DOHH2 (cell line): ENCODE measurements at regions not wholly inside any gene's neighbourhood (a gene's known extent, or its start where the extent isn't known, plus 50 kb on each side); places are given as distances from the start of the nearest gene placed in this dataset.

Experiments
- EZH2phosphoT487 ChIP-seq: fragments of 200-600 bp; sonication (generic); IDR thresholded peaks from 2 replicates; pipeline ENCODE4 v1.6.1; 2017; ENCODE audit warnings: borderline replicate concordance, mild to moderate bottlenecking, antibody characterized with exemption, low read length, moderate library complexity, mixed read lengths
- TF ChIP-seq, protein P1 (sequence below): fragments of 200-600 bp; sonication (generic); IDR thresholded peaks from one replicate; pipeline ENCODE4 v1.5.1; 2014; ENCODE audit warnings: antibody characterized with exemption, mild to moderate bottlenecking, low read depth, low read length; ENCODE audit not compliant: poor library complexity, severe bottlenecking

DNA sequence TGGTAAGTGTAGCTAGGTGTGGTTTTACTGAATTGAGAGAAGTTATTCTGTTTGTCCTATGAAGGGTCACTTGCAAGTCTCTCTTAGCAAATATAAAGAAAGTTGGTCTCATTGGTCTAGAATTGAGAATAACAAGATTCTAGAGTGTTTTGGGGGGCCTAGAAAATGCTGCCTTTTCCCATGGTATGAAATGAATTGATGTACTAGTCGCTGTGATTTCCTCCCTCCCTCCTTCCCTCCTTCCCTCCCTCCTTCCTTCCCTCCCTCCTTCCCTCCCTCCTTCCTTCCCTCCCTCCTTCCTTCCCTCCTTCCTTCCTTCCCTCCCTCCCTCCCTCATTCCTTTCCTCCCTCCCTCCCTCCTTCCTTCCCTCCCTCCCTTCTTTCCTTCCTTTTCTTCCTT lies 166.7 kb upstream of the RGS6 start:
- TF ChIP-seq, protein P1, sequence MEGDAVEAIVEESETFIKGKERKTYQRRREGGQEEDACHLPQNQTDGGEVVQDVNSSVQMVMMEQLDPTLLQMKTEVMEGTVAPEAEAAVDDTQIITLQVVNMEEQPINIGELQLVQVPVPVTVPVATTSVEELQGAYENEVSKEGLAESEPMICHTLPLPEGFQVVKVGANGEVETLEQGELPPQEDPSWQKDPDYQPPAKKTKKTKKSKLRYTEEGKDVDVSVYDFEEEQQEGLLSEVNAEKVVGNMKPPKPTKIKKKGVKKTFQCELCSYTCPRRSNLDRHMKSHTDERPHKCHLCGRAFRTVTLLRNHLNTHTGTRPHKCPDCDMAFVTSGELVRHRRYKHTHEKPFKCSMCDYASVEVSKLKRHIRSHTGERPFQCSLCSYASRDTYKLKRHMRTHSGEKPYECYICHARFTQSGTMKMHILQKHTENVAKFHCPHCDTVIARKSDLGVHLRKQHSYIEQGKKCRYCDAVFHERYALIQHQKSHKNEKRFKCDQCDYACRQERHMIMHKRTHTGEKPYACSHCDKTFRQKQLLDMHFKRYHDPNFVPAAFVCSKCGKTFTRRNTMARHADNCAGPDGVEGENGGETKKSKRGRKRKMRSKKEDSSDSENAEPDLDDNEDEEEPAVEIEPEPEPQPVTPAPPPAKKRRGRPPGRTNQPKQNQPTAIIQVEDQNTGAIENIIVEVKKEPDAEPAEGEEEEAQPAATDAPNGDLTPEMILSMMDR, result no peak
- no peak for TF ChIP-seq EZH2phosphoT487
